ENCODE measurements at regions not wholly inside any gene's neighbourhood (a gene's known extent, or its start where the extent isn't known, plus 50 kb on each side); places are given as distances from the start of the nearest gene placed in this dataset.

DNA sequence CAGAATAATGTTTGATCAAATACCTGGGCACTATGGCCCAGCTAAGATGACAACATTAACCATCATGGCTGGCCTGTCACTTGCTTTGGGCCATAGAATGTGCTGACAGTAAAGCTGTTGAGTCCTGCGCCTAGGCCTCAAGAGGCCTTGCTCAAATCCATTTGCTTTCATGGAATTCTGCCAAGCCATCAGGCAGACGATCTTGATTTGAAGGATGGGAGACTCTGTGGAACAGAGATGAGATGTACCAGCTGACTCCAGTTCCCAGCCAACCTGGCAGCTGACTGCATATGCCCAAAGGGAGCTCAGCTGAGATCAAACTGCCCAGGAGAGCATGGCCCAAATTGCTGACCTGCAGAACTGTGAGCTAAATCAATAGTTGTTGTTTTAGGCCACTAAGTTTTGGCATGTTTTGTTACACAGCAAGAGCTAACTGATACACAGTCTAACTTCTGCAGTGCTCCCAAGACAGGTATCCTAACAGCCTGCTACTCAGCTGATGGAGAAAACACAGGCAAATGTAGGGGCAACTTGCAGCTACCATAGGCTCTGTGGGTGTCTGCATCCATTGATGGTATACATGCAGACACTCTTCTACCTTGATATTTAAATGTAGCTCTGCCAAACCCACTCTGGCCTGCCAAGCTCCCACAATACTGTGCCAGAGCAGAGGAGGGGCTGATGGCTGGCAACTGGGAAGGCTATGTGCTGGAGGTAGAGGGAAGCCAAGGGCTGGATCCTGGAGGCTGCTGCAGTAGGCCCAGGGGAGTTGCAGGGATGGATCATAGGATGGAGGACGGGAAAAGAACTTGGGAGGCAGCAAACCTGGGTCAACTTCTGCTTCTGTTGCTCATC, 55.2 kb upstream of the RNF24 start:
- no peak for DNase-seq (ENCODE audit: low read depth)

DNA sequence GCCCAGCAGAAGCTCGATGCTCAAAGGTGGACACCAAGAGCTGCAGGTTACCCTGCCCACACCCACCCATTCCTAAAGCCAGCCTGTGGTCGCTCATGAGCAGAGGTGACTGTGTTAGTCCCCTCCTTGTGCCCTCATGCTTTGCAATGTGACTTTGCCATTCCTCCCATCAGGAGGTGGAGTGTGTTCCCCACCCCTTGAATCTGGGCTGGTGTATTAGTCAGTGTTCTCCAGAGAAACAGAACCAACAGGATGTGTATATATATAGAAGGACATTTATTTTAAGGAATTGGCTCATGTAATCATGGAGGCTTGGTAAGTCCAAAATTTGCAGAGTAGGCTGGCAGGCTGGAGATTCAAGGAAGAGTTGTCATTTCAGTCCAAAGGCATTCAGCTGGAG, 54.4 kb upstream of the RNF24 start:
- DNase-seq (ENCODE audit: low read depth) = no peak

DNA sequence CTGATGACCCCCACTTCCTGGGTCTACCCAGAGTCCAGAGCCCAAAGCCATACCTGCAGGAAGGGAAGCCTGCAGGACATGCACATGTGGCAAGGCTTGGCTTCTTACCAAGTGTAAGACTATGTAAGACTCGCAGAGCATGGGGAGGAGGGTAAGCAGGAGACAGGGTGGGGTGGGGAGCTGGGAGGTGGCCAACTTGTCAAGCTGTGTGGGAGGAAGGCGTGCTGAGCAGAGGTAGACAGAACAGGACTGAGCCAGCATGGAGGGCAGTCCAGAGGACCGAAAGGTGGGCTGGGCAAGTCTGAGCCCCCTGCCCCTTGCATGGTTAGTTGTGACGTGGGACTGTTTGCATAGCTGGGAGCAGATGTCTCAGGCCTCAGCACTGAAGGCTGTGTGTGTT, 53.4 kb upstream of the RNF24 start:
- DNase-seq (ENCODE audit: low read depth) = no peak

DNA sequence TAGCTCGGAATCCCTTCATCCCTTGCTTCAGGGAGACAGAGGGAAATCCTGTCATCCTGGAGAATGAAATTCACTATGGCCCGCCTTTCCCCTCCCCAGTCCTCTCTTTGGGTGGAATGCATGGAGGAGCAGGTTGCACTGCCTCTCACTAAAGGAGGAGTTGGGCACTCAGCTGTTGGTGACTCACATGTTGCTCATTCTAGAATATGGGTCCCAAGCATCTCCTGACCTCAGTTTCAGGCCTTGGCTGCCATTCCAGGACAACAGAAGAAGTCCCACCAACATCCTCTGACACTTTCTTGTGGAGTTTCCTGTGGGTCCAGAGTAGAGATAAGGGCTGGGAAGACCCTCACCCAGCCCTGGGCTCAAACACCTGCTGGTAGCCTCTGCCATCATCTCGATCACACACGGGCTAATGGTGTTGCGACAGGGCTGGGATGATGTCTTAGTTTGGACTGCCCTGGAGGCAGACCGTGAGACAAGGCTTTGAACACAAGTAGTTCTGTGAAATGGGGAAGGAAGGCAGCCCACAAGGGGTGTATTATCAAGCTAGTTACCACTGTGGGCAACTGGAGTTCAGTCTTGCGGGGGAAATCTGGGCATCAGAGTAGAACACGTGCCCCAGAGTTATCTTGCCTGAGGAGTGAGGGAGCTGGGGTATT, 52.4 kb upstream of the RNF24 start:
- no peak for DNase-seq (ENCODE audit: low read depth)

DNA sequence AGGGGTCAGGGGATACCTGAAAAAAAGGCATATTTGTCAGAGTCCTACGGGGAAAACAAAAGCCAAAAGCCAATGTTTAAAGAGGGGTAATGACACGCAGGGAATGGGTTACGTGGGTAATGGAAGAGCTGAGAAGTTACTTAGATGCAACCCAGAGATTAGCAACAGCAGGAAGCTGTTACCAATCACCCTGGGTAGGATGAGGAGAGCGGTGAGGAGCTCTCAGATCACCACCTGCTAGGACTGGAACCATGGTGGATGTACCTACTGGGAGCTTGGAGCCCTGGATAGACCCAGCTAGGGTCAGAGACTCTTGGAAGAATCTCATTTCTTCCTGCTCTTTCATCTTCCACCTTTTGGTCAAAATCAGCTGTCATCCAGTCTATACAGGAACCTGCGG, 51.2 kb upstream of the RNF24 start:
- no peak for DNase-seq (ENCODE audit: low read depth)

GRCh38 chr20:4065391-4065844, 50.1 kb upstream of the RNF24 start:
- no peak for DNase-seq (ENCODE audit: low read depth)

All from stimulated activated CD8-positive, alpha-beta memory T cell treated with anti-CD3 and anti-CD28 coated beads, Interleukin-12 subunit alpha, Interleukin-12 subunit beta, amount 100 ng/mL, for 4 hours (primary cell).